ENCODE measurements at regions not wholly inside any gene's neighbourhood (a gene's known extent, or its start where the extent isn't known, plus 50 kb on each side); places are given as distances from the start of the nearest gene placed in this dataset.

DNA sequence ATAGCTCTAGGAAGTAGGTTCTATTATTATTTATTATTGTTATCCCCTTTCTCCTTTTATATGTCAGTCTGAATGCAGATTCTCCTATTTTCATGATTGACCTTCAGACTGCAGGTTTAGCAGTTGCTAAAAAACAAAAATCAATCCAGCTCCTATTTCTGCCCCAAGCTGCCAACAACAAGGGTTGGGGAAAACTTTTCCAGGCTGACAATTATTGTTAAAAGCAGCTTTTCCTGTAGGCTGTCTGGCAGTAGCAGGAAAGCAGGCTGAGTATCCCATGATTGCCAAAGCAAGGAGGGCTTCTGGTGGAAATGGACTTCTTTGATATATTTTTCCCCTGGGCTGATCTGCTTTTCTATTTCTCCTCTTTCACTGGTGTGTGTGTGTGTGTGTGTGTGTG lies 78.0 kb upstream of the CTLA4 start:
- Histone ChIP-seq H3K36me3 (no peaks in the 10 kb centered on the region), H3K9me3 (no peaks in the 10 kb centered on the region), H3K27ac (no peak overlapping the region), H3K4me3 (no peak overlapping the region), H3K4me1 (peaks cover 0 to 27% (median 0%) of the 10 kb centered on the region in 4 donors), H3K27me3 (no peaks in the 10 kb centered on the region)
- in situ Hi-C loops (cut with MboI; ENCODE audit: low pct_ligation_motif_present in 1 of 4, low pct_unique_long_range_greater_than_20kb in 1 of 4, low sequenced_read_pairs in 3 of 4), result no loop called here
- intact Hi-C loops (cut with DNase I; ENCODE audit: low total_unique reads), result no loop called here
- no peak for TF ChIP-seq EP300 (IDR thresholded peaks at IDR 0.05; ENCODE audit: low read depth)
- TF ChIP-seq, protein P1, sequence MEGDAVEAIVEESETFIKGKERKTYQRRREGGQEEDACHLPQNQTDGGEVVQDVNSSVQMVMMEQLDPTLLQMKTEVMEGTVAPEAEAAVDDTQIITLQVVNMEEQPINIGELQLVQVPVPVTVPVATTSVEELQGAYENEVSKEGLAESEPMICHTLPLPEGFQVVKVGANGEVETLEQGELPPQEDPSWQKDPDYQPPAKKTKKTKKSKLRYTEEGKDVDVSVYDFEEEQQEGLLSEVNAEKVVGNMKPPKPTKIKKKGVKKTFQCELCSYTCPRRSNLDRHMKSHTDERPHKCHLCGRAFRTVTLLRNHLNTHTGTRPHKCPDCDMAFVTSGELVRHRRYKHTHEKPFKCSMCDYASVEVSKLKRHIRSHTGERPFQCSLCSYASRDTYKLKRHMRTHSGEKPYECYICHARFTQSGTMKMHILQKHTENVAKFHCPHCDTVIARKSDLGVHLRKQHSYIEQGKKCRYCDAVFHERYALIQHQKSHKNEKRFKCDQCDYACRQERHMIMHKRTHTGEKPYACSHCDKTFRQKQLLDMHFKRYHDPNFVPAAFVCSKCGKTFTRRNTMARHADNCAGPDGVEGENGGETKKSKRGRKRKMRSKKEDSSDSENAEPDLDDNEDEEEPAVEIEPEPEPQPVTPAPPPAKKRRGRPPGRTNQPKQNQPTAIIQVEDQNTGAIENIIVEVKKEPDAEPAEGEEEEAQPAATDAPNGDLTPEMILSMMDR (IDR thresholded peaks at IDR 0.05), result no peak
- no peak for DNase-seq

DNA sequence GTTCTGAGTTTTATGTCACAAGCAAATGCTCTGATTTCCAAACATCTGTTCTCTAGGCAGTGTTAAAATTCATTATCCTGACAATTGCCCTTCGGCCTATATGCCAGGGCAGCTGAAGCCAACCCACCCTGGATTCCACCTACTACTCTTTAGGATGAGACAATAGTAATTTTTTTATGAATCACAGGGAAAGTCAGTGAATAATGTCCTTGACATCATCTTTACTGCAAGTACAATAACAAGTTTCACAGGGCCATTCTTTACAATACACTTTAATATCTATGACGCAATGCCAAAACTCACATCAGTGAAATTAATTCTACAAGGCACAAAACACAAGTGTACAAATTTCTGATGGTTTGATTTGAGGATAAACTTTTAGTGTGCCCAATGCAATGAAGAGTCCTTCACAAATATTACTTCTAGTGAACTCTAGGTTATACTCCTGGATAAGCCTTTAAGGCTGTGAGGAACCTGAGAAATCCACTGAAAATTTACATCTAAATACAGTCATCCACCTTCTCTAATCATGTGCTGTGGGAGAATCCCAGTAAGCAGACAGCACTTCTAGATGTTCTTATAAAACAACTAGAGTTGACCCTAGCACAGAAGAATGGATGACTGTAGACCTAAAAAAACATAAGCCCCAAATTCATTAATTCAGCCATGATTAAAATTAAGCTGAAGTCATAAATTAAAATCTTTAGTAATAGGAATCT lies 77.3 kb upstream of the CTLA4 start:
- WGBS, 2 donors (ENCODE audit: low coverage in 1 of 2), result 75 to 81% methylated on average over 2 of the region's 2 CpGs
- no peak for DNase-seq
- TF ChIP-seq, protein P1 (IDR thresholded peaks at IDR 0.05), result no peak
- no peak for TF ChIP-seq POLR2AphosphoS5 (IDR thresholded peaks at IDR 0.05)
- TF ChIP-seq EP300 (IDR thresholded peaks at IDR 0.05; ENCODE audit: low read depth), result no peak
- TF ChIP-seq POLR2A (IDR thresholded peaks at IDR 0.05), result no peak
- no peaks in the 10 kb centered on the region for H3K27me3 ChIP-seq
- no peak overlapping the region for H3K27ac ChIP-seq
- in situ Hi-C loops (cut with MboI; ENCODE audit: low pct_ligation_motif_present in 1 of 4, low pct_unique_long_range_greater_than_20kb in 1 of 4, low sequenced_read_pairs in 3 of 4) (no loop called here), intact Hi-C loops (cut with DNase I; ENCODE audit: low total_unique reads) (no loop called here)
- H3K9me3 ChIP-seq, result no peaks in the 10 kb centered on the region
- H3K4me3 ChIP-seq, result no peak overlapping the region
- no peaks in the 10 kb centered on the region for H3K36me3 ChIP-seq
- H3K4me1 ChIP-seq, result peaks cover 0 to 27% (median 0%) of the 10 kb centered on the region in 4 donors

DNA sequence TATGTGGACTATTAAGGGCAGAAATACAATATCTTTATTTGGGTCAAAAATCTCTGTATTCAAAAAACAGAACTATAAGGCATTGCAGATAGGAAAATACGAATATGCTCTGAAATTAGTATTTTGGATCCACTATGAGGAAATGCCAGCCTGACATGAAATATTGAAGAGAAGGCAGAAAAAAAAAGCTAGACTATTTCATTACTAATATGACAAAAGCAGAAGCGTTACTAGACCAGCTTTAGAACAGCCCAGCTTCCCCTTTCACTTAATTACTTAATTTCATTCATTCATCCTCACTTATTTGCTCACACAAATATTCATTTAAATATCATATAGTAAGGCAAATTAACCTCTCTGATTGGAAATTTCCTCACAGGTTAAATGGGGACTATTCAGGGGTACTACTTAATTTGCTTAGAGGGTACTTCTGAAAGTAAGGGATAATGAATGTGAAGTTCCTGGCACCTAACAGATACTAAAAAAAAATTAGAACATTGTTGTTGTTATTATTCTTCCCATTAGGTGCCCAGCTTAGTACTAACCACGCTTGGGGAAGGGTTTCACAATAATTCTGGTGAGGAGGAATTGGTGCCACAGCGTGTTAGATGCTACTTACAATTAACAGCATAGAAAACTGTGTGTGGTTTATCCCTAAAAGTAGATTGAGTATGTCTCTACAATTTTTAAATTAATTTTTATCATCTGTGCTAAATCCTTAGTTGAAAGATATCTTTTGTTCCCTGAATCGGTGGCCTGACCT lies 71.1 kb upstream of the CTLA4 start:
- H3K36me3 ChIP-seq, result no peaks in the 10 kb centered on the region
- H3K4me3 ChIP-seq, result no peak overlapping the region
- H3K4me1 ChIP-seq, result peaks cover 0 to 11% (median 0%) of the 10 kb centered on the region in 4 donors
- H3K9me3 ChIP-seq, result no peaks in the 10 kb centered on the region
- H3K27me3 ChIP-seq, result no peaks in the 10 kb centered on the region
- TF ChIP-seq EP300 (IDR thresholded peaks at IDR 0.05; ENCODE audit: low read depth) (no peak), POLR2AphosphoS5 (IDR thresholded peaks at IDR 0.05) (no peak), POLR2A (IDR thresholded peaks at IDR 0.05) (no peak)
- TF ChIP-seq, protein P1 (IDR thresholded peaks at IDR 0.05), result no peak
- intact Hi-C loops (cut with DNase I; ENCODE audit: low total_unique reads) (no loop called here), in situ Hi-C loops (cut with MboI; ENCODE audit: low pct_ligation_motif_present in 1 of 4, low pct_unique_long_range_greater_than_20kb in 1 of 4, low sequenced_read_pairs in 3 of 4) (no loop called here)
- H3K27ac ChIP-seq, result no peak overlapping the region
- no peak for DNase-seq
- WGBS, 2 donors (ENCODE audit: low coverage in 1 of 2), result 81 to 82% methylated on average over 5 of the region's 5 CpGs

DNA sequence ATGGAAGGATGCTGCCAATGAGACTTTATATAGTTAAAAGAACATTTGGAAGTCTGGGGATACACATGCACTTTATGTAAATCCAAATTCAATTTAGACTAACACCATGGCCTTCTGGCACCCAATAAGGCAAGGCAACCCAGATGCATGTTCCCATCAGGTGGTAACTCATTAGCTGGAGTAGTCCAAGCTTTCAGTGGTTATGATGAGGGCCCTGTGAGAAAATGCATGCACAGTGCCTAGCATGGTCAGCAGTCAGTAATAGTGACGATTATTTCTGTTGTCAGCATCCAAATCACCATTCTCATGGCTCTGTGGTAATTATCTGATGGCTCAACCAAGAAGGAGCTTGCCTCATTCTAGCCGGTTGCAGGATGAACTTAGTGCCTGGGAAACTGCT lies 70.3 kb upstream of the CTLA4 start:
- no peaks in the 10 kb centered on the region for H3K9me3 ChIP-seq
- H3K27ac ChIP-seq, result no peak overlapping the region
- no peak overlapping the region for H3K4me3 ChIP-seq
- in situ Hi-C loops (cut with MboI; ENCODE audit: low pct_ligation_motif_present in 1 of 4, low pct_unique_long_range_greater_than_20kb in 1 of 4, low sequenced_read_pairs in 3 of 4), result no loop called here
- H3K4me1 ChIP-seq, result peaks cover 0 to 11% (median 0%) of the 10 kb centered on the region in 4 donors
- TF ChIP-seq, protein P1 (IDR thresholded peaks at IDR 0.05), result no peak
- TF ChIP-seq POLR2A (IDR thresholded peaks at IDR 0.05), result no peak
- TF ChIP-seq POLR2AphosphoS5 (IDR thresholded peaks at IDR 0.05), result no peak
- TF ChIP-seq EP300 (IDR thresholded peaks at IDR 0.05; ENCODE audit: low read depth), result no peak
- 82 to 100% methylated on average over 2 of the region's 2 CpGs for WGBS, 2 donors (ENCODE audit: low coverage in 1 of 2)
- intact Hi-C loops (cut with DNase I; ENCODE audit: low total_unique reads), result no loop called here
- DNase-seq, result no peak
- no peaks in the 10 kb centered on the region for H3K27me3 ChIP-seq
- no peaks in the 10 kb centered on the region for H3K36me3 ChIP-seq
